GM21723 (cell line): ENCODE measurements at regions not wholly inside any gene's neighbourhood (a gene's known extent, or its start where the extent isn't known, plus 50 kb on each side); places are given as distances from the start of the nearest gene placed in this dataset.

Experiments used
- ATAC-seq: cut with Tn5 transposase; IDR thresholded peaks from one replicate; pipeline ENCODE4 v1.9.1; 2021; ENCODE audit warnings: mild to moderate bottlenecking, moderate library complexity; ENCODE audit not compliant: unreplicated experiment

DNA sequence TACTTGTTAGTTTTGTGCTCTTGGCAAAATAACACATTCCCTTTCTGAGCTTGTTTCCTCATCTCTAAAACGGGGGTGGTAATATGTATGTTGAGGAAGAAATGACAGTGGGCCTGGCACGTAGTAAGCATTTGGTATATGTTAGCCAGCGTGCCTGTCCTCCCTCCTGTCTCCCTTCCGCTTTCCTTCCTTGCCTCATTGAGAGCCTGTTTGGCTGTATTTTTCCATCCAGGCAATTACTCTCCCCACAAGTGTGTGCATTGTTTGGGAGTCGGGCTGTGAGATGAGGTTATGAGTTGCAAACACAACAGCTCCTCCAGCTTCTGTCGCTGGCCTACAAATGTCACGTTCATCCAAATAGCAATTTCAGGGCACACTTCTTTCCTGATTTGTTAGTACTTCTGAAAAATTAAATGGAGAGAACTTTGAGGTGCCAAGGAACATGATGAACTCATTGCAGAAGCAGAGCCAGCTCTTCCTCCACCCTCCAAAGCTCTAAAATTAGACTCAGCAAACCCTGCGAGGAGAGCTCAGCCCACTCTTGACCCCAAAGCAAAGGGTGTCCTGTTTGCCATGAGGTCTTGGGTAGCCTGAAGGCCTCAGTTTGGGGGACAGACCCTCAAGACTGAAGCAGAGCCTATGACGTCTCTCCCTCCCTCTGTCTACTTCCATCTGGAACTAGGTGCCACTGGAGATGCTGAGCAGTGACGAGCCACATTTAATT, 50.7 kb upstream of the TOX2 start:
- no peak for ATAC-seq

DNA sequence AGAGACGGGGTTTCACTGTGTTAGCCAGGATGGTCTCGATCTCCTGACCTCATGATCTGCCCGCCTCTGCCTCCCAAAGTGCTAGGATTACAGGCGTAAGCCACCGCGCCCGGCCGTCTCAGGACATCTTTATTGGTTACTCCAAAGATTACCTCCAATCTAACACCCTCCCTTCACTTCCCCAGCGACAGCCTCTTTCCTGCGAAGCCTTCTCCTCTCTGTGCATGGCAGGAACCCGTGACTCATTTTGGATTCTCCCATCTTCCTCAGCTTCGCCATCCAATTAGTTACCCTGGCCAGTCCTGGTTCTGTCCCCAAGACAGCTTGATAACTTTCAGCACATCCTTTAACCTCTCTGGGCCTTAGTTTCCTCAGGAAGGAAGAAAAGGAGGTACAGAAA, 51.3 kb upstream of the TOX2 start:
- ATAC-seq: no peak

DNA sequence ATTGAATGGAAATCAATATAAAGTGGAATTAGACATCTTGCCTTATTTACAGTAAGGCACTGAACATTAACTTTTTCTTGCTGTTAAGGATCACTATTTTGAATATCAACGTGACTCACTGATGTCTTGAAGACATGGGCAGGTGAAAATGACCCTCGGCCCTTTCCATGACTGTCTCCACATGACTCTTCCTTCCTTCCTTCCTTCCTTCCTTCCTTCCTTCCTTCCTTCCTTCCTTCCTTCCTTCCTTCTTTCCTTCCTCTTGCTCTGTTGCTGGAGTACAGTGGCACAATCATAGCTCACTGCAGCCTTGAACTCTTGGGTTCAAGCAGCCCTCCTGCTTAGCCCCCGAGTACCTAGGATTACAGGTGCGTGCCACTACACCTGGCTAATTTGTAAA, 52.2 kb upstream of the TOX2 start:
- no peak for ATAC-seq

DNA sequence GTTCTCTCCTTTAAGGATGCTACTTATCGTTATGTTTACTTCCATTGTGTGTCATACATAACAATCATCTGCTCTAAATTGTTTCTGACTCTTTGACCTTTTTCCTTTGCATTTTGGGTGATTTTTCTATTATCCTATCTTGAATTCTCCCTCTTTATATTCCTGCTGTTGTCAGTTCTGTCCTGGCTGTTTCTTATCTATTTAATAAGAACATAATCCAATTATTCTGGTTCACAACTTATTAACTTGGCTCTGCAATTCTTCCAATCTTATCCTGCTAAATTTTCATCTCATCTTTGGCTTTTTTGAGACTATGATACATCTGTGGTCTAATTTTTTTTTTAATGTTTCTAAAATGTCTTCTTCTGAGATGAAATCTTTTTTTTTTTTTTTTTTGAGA, 54.7 kb upstream of the TOX2 start:
- ATAC-seq: no peak

DNA sequence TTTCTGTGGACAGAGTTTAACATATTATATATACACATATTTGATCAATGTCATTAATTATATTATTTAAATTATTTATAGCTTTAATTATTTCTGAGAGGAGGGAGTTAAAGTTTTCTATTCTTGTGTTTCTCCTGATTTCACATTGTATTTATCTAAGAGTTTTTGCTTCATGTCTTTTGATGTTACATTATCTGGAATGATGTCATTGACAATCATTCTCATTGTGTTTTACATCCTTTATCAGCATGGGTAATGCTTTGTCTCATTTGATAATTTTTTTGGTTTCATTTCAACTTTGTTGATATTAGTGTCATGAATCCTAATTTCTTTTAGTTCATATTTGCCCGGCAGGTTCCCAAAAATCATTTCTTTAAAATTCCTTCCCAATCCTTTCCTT, 56.7 kb upstream of the TOX2 start:
- ATAC-seq: no peak

DNA sequence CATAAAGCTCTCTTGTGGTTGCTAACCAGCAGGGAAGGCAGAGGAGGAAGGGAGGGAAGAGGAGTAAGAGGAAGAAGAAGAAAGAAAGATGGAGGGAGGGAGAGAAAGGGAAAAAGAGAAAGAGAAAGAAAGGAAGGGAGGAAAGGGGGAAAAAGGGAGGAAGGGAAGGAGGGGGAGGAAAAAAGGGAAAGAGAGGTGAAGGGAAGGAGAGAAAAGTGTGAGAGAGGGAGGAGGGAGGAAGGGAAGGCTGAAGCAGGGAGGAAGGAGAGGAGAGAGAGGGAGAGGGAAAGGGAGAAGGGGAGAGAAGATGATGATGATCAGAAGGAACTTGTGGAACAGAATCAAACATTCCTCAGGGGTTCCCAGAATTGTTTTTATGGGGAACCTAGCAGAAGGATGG, 57.5 kb upstream of the TOX2 start:
- no peak for ATAC-seq

DNA sequence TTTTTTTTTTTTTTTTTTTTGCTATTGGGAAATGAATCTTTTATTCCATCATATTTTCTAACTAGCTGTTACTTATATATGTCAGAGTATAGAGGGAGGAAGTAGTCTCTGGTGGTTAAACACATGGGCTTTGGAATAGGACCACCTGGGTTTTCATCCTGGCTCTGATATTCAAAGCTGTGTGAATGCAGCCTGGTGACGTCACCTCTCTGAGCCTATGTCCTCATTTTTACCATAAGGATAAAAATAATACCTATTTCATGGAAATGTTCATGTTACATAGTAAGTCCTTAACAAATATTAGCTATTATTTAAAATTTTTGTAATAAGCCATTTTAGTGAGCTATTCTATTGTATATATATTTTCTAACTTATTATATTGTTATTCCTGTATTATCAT, 58.8 kb upstream of the TOX2 start:
- ATAC-seq: no peak

DNA sequence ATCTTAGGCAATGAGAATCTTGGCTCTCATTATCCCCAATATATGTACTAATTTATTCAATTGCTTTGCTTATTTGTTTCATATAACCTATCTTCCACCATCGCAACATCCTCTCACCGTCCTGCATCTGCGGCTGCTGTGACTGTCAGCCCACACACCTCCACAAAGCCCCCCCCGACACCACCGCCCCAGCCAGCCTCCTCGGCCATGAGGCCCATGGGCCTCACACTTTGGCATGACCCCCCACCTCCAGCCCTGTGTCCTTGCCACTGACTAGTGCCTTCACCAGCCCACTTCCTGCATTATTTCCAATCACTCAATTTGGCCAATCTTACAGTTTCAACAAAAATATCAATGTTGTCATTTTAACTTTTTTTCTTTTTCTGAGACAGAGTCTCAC, 60.7 kb upstream of the TOX2 start:
- ATAC-seq: no peak

DNA sequence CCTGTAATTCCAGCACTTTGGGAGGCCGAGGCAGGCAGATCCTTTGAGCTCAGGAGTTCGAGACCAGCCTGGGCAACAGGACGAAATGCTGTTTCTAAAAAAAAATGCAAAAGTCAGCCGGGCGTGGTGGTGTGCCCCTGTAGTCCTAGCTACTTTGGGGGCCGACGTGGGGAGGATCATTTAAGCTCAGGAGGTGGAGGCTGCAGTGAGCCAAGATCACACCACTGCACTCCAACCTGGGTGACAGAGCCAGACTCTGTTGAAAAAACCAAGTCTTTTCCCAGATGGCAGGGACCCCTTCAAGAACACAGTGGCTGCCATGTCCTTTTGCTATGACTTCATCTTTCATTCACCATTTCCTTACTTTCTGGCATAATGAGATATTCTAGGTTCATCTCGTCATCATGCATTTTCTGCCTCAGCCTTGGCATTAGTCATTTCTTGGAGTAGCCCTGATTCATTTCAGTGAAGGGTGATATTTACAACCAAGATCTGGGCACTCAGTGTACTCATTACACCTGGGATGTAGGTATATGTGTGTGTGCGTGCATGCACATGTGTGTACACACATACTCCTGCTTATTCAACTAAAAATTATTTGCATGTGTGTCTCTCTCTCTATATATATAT, 61.4 kb upstream of the TOX2 start:
- no peak for ATAC-seq

DNA sequence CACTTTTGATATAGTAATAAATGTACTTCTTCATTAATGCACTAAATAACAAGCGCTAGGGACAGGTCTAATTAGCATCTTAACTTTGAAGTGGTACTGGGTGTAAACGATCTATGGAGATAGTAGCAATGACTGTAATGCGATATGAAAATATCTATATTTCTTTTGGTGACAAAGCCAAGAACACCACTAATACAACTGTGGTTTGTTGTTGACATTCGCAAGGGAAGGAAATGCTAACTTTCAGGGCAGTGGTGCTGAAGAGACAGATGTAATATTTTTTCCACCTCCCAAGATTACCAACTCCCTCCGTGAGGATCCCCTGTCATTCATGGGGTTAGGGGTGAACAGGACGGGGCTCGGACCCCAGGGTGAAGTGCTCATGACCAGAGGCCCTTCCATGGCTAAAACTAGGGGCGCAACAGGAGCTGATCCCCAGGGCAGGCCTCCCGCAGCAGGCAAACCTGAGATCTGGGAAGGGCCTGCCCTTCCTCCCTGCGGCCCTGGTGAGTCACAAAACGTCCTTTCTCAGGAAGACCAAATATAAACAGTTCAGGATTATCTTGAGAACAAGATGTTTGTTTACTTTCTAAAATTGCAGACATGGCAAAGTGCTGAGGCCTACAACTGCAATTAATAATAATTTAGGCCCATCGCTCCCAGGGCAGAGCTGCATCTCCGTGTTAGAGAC, 65.0 kb upstream of the TOX2 start:
- ATAC-seq: no peak

DNA sequence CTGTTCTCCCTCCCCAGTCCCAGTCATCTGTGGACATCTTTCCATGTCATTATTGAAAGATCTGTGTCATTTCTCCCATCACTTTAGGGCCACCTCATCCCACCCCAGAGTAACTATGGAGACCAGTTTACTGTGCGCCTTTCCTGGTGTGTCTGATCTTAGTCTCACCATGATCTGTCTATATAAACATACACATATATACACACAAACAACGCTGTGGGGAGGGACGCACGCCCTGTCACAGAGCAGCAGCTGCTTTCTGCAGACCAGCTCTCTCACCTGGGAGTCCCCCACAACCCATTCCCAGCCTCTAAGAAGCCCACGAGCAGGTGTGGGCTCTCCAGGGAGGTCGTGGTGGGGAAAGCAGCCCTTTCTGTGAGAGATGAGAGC, 68.1 kb upstream of the TOX2 start:
- no peak for ATAC-seq

DNA sequence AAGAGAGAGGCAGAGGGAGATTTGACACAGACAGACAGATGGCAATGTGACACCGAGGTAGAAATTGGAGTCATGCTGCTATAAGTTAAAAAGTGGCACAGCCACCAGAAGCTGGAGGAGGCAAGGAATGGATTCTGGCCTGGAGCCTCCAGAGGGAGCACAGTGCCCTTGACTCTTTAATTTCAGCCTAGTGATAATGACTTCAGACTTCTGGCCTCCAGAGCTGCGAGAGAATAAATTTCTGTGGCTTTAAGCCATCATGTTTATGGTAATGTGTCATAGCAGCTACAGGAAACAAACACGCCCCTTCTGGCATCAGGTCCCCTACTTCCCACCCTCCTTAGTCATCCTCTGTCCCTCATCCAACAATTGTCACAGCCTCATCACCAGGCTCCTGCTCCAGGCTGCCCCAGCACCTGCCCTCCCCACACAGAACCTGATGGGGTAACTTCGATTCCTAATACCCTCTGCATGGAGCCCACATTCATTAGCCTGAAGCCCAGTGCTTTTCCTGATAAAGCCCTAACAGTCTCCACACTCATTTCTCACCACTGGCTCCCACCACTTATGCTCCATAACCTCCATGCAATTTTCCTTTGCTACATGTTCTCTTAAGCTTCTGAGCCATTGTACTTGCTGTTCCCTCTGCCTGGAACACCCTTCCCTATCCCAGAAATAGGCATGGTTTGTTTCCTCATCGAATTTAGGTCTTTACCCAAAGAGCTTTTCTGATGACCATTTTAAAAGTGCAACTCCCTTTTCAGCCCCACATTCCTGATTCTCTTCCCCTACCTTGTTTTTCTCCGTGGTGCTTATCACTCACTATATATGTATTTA, 69.7 kb upstream of the TOX2 start:
- ATAC-seq: no peak

DNA sequence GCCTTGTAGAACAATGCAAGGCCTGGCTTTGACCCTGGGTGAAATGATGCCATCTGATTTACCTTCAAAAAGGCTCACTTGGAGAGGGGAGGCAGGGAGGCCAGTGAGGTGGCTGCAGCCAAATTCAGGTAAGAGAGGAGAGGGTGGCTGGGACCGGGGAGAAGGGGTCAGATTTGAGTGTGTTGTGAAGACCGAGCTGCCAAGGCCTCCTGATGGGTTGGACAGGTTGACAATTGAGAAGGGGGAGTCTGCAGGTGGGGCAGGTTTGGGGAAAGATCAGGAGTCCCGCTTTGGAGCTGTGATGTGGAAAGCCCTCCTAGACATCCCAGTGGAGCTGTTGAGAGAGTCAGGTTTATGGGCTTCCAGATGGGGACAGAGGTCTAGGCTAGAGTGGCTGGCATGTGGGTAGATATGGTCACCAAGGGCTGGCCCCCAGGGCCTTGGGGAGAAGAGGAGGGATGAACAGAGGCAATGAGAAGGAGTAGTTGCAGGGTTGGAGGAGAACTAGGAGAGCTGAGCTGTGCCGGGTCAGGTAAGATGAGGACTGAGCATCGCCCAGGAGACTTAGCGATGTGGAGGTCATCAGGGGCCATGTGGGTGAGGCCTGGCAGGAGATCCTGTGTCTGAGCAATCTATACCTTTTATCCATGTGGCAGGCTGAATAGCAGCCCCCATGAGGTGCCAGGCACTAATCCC, 70.5 kb upstream of the TOX2 start:
- ATAC-seq: no peak

DNA sequence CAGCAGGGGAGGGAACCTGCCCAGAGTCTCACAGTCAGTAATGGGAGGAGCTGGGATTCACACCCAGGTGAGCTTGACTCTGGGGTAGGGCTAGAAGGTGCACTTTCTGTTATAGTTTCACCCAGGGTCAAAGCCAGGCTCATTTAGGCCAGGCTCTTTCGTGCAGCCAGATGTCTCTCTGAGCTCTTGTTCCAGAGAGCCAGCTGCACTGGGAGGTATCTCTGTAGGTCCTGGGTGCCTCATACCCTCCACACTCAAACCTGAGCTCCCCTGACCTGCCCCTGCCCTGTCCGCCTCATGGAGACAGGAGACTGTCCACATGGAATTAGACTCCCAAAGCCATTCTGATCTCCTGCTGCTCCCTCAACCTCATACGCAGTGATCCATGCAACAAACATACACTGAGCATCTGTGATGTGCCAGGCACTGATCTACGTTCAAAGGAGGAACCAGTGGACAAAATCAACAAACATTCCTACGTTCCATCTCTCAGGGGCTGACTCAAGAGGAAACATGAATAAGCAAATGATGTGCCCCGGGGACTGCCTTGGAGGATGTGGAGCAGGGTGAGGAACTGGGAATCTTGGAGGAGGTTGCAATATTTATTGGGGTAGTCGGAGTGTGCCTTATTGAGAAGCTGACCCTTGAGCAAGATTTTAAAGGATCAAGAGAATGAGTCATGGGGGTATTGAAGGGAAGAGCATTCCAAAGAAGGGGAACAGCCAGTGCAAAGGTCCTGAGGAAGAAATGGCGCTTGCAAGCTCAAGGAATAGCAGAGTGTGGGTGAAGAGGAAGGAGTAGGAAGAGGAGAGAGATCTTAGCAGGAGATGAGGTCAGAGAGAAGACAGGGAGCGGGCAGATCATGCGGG, 71.3 kb upstream of the TOX2 start:
- no peak for ATAC-seq

DNA sequence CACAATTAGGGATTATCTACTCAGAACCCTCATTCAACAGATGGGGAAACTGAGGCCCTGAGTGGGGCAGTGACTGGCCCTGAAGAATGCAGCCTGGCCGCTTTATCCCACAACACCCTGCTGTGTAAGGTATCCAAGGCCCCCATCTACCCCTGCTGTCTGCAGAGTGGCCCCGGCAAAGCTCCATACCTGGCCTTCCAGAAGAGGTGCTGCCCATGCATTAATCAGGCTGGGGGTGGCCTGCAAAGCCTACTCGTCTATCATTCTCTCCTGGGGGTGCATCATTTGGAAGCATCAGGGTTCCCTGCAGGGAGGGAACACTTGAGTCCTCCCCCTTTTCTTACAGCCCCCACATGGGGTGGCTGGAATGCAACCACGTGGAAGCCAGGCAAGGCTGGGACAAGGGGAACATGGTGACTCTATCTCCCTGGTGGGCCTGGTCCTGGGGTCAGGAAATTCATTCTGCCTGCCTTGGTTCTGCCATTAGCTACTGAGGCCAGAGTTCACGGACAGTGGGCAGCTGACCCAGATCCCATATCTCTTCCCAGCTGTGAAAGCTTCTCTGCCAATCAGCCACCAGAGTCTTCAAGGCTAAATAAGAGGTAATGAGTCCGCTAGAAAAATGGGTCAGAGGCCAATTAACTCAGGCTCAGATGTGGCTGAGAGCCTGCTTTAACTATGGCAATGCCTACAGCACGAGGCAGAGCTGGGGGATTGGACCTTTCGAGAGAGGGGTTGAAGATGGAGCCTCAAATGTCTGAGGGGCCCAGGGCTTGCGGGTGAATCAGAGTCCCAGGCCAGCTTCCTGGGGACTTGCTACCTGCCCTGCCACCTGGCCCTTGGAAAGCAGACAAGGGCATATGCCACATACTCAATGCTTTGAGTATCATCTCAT, 72.3 kb upstream of the TOX2 start:
- ATAC-seq: no peak

DNA sequence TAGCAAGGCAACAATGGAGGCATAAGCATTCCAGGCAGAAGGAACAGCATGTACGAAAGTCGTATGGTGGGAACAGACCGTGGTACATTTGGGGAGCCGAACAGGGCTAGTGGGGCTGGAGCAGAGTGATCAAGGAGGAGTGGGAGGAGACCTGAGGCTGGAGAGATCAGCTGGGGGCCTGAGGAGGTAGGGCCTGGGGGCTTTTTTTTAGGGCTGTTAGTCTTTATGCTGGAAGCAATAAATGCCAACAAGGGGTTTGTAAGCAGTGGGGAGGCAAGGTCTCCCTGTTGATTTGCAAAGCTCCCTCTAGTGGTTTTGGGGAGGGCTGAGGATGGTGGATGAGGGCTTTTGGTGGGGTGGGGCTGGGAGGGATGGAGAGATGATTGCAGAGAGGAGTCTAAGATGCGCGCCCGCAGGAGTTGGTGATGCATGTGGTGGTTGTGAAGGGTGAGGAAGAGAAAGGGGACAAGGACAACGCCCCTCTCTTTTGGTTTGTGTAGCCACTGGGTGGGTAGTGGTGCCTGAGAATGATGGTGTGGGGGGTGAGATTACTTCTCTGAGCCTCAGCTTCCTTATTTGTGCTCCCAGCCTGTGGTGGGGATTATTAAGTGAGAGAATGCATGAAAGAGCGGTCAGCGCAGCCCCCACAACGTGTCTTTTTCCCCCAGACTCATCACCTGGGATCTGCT, 74.1 kb upstream of the TOX2 start:
- no peak for ATAC-seq

DNA sequence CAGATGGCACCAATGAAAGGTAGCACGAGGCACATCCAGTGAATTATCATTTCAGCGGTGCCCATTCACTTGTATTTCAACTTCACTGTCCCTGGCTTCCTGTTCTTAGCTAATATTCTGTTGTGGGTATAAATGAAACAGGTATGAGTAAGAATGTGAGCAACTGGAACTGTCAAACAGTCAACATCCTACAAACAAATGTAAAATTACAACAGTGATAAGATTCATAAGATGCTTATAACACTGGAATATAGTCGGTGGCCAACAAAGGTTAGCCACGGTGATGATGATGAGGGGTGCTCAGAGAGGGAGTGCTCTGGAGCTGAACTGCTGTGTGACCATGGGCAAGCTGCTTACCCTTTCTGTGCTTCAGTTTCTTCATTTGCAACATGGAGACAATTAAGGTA, 74.9 kb upstream of the TOX2 start:
- ATAC-seq: no peak

DNA sequence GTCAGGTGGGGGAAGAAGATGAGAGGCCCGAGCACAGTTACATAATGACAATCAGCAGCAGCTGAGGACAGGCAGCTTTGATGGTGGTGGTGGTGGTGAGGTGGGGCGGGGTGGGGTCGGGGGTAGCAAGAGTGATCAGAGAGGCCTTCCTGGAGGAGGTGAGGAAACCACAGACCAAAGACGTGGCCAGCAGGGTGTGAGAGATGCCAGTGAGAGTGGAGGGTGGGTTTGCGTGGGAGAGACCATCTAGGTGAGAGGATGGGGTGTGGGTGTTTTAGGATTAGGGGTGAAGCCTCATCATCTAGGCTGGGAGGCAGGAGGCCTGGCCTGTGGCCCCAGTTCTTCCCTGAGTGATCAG, 76.0 kb upstream of the TOX2 start:
- ATAC-seq: no peak
